HG03064 (cell line): ENCODE measurements at regions not wholly inside any gene's neighbourhood (a gene's known extent, or its start where the extent isn't known, plus 50 kb on each side); places are given as distances from the start of the nearest gene placed in this dataset.

Experiments used
- ATAC-seq: cut with Tn5 transposase; IDR thresholded peaks from one replicate; pipeline ENCODE4 v1.9.1; 2021; ENCODE audit warnings: low read depth; ENCODE audit not compliant: unreplicated experiment

DNA sequence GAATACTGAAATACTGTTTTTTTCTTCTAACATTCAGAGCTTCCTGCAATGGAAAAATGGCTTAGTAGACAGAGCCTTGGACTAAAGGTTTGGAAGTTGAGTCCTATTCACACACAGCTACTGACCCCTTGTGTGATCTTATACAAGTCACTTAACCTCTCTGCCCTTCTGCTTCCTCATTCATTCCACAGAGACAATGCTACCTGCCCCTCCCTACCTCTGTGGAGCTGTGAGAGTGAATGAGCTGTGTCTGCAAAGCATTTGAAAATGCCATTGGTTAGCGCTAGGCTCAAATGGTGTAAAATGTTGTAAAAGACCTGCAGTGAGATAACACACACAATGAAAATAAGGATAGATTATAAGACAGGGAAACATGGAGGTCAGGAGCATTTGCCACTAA, 214.4 kb downstream of the BARHL2 start:
- ATAC-seq: no peak

DNA sequence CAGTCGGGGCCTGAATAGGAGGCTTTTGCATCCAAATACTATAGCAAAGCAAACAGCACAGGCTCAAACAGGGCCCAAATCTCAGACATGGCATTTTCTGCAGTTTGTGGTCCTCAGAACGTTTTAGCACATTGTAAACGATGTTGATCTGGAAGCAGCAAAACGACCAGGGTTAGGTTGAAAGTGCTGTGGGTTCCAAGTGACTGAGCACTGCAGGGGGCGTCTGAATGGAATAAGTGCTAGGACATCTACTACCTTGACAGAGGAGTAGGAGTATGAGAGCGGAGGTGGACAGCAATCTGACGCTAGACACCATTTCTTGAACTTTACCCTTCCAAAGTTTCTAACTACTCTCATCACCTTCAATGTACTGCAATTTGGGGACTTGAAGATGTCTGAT, 214.9 kb downstream of the BARHL2 start:
- no peak for ATAC-seq

GRCh38 chr1:90501281-90501680, 215.8 kb downstream of the BARHL2 start:
- ATAC-seq: no peak

DNA sequence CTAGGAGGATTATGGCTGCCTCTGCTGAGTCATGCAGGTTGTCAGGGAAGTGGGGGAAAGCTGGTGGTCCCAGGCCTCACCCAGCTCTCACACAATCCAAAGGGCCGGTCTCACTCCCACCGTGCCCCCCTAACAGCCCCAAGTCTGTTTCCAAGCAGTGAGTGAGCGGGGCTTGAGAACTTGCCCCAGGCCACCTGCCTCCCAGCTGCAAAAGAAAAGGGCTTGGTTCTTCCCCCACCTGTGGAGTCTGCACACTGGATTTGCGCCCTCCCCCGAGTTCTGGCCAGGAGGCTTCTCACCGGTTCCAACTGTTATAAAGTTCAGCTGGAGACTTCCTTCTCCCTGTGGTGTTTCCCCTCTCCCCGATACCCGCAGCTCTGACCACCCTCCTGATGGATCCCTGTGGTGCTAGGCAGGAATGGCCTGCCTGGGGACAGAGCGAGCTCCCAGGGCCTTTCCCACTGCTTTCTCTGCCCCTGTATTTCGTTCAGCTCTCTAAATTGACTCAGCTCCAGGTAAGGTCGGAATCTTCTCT, 222.3 kb downstream of the BARHL2 start:
- ATAC-seq: no peak

DNA sequence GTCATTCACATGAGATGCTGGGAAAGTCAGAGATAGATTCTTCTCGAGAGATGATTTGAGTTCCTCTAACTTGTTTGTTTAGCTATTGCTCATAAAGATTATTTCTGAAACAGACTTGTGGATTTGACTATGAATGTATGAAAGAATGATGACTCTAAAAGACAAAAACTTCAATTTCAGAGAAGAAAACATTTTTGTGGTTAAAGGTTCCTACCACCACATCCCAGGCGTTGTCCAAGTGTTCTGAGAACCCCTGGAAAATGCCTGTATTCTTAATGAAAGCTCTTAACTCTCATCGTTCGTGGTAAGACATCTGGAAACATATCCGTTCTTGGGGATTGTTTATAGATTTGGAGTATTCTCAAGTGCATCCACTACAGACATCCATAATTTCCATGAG, 228.7 kb downstream of the BARHL2 start:
- ATAC-seq: no peak

GRCh38 chr1:90486996-90487395, 230.1 kb downstream of the BARHL2 start:
- no peak for ATAC-seq

DNA sequence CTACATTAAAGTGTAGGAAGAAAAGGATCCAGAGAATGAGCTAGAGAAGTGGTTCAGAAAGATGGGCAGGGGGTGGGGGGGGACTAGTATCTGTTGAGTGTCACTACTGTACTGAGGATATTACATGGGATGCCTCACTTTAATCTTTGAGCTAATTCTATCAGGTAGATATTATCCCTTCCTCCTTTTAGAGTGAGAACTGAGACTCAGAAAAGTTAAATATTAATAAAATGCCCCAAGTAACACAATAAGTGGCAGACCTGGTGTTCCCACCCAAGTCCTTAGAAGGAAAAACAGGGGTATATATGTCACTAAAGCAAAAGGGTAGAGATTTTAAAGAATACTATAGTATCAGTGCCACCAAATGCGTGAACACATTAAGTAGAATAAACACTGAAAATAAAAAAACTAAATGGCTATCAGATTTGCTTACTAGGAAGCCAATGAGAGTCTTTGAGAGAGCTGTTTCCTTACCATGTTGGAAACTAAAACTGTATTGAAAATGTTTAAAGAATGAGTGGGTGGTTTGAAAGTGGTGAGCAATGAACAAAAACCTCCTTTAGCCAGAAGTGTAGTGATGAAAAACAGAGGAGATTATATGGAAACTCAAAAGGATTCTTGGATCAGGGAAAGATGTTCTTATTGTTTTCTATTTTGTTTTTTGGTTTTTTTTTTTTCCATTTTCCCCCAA, 230.8 kb downstream of the BARHL2 start:
- no peak for ATAC-seq

DNA sequence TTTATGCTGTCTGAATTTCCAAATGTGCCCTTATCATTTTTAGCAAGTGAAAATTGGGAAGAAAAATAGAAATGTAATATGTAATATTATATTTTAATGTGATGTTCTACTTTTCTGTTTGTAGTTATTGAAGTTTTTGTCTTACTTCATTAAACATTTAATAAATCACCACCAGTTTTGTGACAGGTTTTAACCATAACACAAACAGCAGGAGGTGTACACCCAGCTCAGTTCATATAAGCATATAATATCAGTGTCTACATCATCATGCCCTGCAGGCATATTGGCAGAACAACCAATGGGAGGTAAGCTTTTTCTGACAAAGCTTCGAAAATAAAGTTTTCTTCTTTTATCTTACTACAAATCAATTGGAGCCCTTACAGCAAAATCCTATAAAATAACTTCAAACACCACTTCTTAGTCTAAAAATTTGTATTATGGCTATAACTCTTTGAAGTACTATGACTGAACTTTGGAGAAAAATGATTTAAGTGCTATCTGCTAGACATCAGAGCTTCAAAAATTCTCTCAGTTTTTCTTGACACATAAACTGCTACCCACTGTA, 236.7 kb downstream of the BARHL2 start:
- no peak for ATAC-seq

GRCh38 chr1:90476994-90477393, 240.1 kb downstream of the BARHL2 start:
- ATAC-seq: no peak

- ATAC-seq: no peak
Observed at GRCh38 chr1:90476411-90476810, 240.7 kb downstream of the BARHL2 start.

- no peak for ATAC-seq
Observed at GRCh38 chr1:90475631-90476030, 241.5 kb downstream of the BARHL2 start.

GRCh38 chr1:90474731-90475130, 242.4 kb downstream of the BARHL2 start:
- no peak for ATAC-seq

DNA sequence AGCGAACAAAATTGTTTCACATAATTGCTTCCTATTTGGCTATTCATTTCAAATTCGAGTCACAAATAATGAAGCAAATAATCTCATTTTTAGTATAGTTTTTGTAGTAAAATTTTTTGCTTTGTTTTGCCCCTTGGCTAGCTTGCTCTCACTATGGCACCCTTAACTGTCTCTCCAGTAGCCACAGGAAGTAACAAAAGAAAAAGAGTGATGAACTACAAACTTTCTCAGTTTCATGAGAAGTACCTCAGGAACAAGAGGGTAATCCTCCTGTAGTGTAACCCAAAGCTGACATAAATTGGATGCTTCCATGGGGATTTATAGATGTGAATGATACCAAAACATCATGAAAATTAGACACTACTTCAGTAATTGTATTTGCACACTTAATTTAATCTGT, 242.9 kb downstream of the BARHL2 start:
- ATAC-seq: no peak

- no peak for ATAC-seq
Observed at GRCh38 chr1:90472775-90473174, 244.3 kb downstream of the BARHL2 start.

- no peak for ATAC-seq
Observed at GRCh38 chr1:90459570-90459969, 257.5 kb downstream of the BARHL2 start.

DNA sequence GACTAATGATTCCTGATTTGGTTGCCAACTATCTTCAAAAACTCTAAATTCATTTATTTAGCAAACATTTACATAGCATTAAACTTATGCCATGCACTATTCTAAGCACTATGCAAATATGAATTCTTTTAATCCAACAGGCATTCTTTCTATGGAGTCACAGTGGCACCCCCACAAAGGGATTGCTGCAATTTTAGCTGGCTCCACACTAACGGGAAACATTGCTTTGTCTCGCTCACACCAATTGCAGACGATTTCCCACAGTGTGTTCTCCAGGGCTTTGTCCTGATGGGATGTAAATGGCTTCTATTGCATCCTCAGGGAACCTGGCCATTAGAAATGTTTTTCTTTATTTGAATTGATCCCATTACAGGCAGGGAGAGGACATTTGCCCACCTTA, 259.1 kb downstream of the BARHL2 start:
- ATAC-seq: no peak

DNA sequence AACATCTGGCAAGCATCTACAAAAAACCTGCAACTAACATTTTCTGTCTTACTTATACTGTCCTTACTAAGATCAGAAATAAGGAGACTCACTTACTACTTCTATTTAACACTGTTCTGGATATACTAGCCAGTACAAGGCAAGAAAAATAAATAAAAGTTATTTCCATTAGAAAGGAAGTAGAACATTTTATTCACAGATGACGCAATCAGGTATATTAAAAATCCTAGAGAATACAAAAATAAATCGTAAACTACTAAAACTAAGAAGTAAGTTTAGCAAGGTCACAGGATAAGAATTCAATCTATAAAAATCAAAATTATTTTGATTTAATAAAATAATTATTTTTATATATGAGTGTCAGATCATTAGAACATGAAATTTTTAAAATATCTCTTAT, 264.6 kb downstream of the BARHL2 start:
- ATAC-seq: no peak

- no peak for ATAC-seq
Observed at GRCh38 chr1:90443354-90443753, 273.7 kb downstream of the BARHL2 start.

DNA sequence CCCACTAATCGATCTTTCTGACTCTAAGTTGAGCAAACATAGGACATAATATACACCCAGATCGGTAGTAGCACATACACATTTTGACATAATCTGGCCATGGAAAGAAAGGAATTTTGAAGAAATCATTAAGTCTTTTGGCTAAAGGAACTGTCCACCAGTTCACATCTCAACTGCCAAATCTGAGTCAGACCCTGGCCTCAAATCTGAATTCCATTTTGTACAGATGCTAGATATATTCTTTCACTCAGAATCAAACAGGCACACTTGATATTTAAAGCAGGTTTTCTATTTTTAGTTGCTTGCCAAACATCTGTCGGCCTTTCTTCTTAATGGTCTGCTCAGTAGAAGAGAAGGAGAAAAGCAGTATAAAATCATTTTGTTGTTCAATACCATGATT, 281.8 kb downstream of the BARHL2 start:
- no peak for ATAC-seq

GRCh38 chr1:90434460-90434859, 282.6 kb downstream of the BARHL2 start:
- ATAC-seq: no peak

GRCh38 chr1:90417126-90417525, 300.0 kb downstream of the BARHL2 start:
- ATAC-seq: no peak

DNA sequence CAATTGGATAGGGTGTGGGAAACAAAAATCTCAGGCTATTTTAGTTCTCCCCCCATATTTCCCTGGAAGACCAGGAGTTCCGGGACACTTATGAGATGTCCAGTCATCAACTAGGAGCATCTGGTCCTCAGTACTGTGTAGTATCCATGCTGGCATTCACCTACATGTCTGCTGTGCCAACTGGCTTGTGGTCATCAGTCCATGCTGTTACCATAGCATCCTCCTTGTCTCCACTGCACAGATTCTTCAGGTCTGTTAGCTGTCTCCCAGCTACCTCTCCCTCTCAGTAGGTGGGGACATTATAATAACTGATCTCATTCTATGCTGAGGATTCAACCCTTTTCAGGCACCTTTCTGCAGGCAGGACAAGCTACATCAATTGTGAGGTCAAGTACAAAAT, 302.9 kb downstream of the BARHL2 start:
- ATAC-seq: no peak
